Transverse colon (tissue), 3 donors: ENCODE measurements at regions not wholly inside any gene's neighbourhood (a gene's known extent, or its start where the extent isn't known, plus 50 kb on each side); places are given as distances from the start of the nearest gene placed in this dataset.

Experiments
- POLR2A ChIP-seq: fragments of 450-650 bp; IDR thresholded peaks from one replicate; pipeline ENCODE4 v1.6.1; 2016; ENCODE audit warnings: antibody characterized with exemption, mild to moderate bottlenecking, moderate library complexity
- TF ChIP-seq, protein P1 (sequence below), 5 experiments: fragments of 200-600 bp in 3 of 5; fragments of 450-650 bp in 2 of 5; sonication (generic) in 3 of 5; IDR thresholded peaks; 1 replicate in 2 of 5; 2 replicates in 3 of 5; pipeline ENCODE4 v1.5.1; 2016 to 2017; ENCODE audit warnings: antibody characterized with exemption in 5 of 5, inconsistent platforms in 3 of 5, mild to moderate bottlenecking in 2 of 5, moderate library complexity in 1 of 5

DNA sequence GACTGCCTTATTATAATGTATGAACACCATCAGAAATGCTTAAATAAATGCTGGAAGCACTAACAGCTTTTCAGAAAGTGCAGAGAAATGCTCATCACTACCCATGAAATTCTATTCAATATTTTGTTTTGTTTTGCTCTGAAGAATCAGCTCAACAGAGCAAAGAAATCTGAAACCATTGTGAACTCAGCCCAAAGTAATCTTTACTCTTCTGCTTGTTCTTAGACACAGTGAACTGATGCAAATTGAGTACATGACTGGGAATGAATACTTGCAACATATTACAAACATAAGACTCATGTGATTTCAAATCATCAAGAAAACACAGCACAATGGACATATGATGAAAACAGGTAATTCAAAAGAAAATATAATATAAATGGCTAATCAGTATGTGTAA is 404.6 kb upstream of the OPRM1 start:
- TF ChIP-seq, protein P1, sequence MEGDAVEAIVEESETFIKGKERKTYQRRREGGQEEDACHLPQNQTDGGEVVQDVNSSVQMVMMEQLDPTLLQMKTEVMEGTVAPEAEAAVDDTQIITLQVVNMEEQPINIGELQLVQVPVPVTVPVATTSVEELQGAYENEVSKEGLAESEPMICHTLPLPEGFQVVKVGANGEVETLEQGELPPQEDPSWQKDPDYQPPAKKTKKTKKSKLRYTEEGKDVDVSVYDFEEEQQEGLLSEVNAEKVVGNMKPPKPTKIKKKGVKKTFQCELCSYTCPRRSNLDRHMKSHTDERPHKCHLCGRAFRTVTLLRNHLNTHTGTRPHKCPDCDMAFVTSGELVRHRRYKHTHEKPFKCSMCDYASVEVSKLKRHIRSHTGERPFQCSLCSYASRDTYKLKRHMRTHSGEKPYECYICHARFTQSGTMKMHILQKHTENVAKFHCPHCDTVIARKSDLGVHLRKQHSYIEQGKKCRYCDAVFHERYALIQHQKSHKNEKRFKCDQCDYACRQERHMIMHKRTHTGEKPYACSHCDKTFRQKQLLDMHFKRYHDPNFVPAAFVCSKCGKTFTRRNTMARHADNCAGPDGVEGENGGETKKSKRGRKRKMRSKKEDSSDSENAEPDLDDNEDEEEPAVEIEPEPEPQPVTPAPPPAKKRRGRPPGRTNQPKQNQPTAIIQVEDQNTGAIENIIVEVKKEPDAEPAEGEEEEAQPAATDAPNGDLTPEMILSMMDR (IDR thresholded peaks at IDR 0.05), result no peak
- TF ChIP-seq POLR2A, result no peak
